Sigmoid colon (tissue), 4 donors: ENCODE measurements at regions not wholly inside any gene's neighbourhood (a gene's known extent, or its start where the extent isn't known, plus 50 kb on each side); places are given as distances from the start of the nearest gene placed in this dataset.

Experiments used
- EP300 ChIP-seq, 4 donors: sonication (generic); formaldehyde crosslinking; IDR thresholded peaks; one replicate each; pipeline ENCODE4 v1.6.1; 2017; ENCODE audit warnings: antibody characterized with exemption in 4 of 4
- POLR2AphosphoS5 ChIP-seq, 4 donors: sonication (generic); formaldehyde crosslinking; IDR thresholded peaks; one replicate each; pipeline ENCODE4 v1.6.1; 2017; ENCODE audit warnings: antibody characterized with exemption in 4 of 4

DNA sequence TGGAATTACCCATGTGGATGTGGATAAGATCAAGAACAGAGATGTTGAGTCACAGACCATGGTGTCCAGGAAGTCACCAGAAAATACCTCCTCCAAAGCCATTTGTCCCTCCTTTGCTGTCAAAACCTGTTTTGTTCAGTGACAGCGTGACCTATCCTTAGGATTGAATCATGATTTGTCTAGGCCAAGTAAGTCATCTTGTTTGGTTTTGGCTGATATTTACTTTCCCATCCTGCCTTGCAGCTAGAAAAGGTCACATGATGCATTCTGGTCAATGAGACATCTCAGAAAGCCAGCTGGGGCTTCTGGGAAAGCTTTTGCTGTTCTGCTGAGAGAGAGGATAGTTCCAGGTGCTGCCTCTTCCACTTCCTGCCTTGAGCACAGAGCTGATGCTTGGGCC lies 225.3 kb upstream of the ZMIZ1 start:
- TF ChIP-seq EP300 (IDR thresholded peaks at IDR 0.05) (no peak), POLR2AphosphoS5 (IDR thresholded peaks at IDR 0.05) (no peak)
